NOMO-1 (cell line): ENCODE measurements at regions not wholly inside any gene's neighbourhood (a gene's known extent, or its start where the extent isn't known, plus 50 kb on each side); places are given as distances from the start of the nearest gene placed in this dataset.

ENCODE experiments used
- DNase-seq, 2 experiments: peaks; one replicate each; lab custom pipeline; 2025; ENCODE audit not compliant: unreplicated experiment in 2 of 2; lab: John Stamatoyannopoulos, UW

- DNase-seq, result no peak
Observed at GRCh38 chr1:67948151-67949080, 102.0 kb downstream of the DIRAS3 start.

- DNase-seq, result no peak
Observed at GRCh38 chr1:67947114-67947513, 103.3 kb downstream of the DIRAS3 start.

- no peak for DNase-seq
Observed at GRCh38 chr1:67945733-67946374, 104.6 kb downstream of the DIRAS3 start.

GRCh38 chr1:67942274-67942673 is 108.2 kb downstream of the DIRAS3 start:
- no peak for DNase-seq

- no peak for DNase-seq
Observed at GRCh38 chr1:67941746-67942145, 108.5 kb upstream of the GNG12 start.

- no peak for DNase-seq
Observed at GRCh38 chr1:67941155-67941554, 107.9 kb upstream of the GNG12 start.

- no peak for DNase-seq
Observed at GRCh38 chr1:67939942-67940341, 106.7 kb upstream of the GNG12 start.

- no peak for DNase-seq
Observed at GRCh38 chr1:67939186-67939743, 106.0 kb upstream of the GNG12 start.

- no peak for DNase-seq
Observed at GRCh38 chr1:67937651-67938050, 104.4 kb upstream of the GNG12 start.

- DNase-seq, result no peak
Observed at GRCh38 chr1:67937010-67937409, 103.7 kb upstream of the GNG12 start.

- no peak for DNase-seq
Observed at GRCh38 chr1:67935560-67935959, 102.3 kb upstream of the GNG12 start.

GRCh38 chr1:67931198-67931597 is 97.9 kb upstream of the GNG12 start:
- DNase-seq, result no peak

GRCh38 chr1:67923074-67923473 is 89.8 kb upstream of the GNG12 start:
- DNase-seq, result peak in 1 of 2 experiments; percentile 0

GRCh38 chr1:67921725-67922489 is 88.6 kb upstream of the GNG12 start:
- DNase-seq, result no peak

- DNase-seq, result no peak
Observed at GRCh38 chr1:67919274-67920072, 86.2 kb upstream of the GNG12 start.

- DNase-seq, result no peak
Observed at GRCh38 chr1:67918067-67918466, 84.8 kb upstream of the GNG12 start.

- no peak for DNase-seq
Observed at GRCh38 chr1:67917006-67917405, 83.7 kb upstream of the GNG12 start.

GRCh38 chr1:67916140-67916886 is 83.0 kb upstream of the GNG12 start:
- DNase-seq, result no peak

GRCh38 chr1:67909776-67910175 is 76.5 kb upstream of the GNG12 start:
- no peak for DNase-seq
